C4-2B (cell line): ENCODE measurements at regions not wholly inside any gene's neighbourhood (a gene's known extent, or its start where the extent isn't known, plus 50 kb on each side); places are given as distances from the start of the nearest gene placed in this dataset.

ENCODE experiments used
- ZFX ChIP-seq: fragments of 450-650 bp; IDR thresholded peaks from 2 replicates; pipeline ENCODE4 v1.6.1; 2017
- TF ChIP-seq, protein P1 (sequence below): fragments of 450-650 bp; conservative IDR thresholded peaks from 2 replicates; pipeline ENCODE4 v1.5.1; 2017; ENCODE audit warnings: mild to moderate bottlenecking

GRCh38 chr7:121479466-121479865 lies 83.4 kb upstream of the FAM3C start:
- TF ChIP-seq, protein P1, sequence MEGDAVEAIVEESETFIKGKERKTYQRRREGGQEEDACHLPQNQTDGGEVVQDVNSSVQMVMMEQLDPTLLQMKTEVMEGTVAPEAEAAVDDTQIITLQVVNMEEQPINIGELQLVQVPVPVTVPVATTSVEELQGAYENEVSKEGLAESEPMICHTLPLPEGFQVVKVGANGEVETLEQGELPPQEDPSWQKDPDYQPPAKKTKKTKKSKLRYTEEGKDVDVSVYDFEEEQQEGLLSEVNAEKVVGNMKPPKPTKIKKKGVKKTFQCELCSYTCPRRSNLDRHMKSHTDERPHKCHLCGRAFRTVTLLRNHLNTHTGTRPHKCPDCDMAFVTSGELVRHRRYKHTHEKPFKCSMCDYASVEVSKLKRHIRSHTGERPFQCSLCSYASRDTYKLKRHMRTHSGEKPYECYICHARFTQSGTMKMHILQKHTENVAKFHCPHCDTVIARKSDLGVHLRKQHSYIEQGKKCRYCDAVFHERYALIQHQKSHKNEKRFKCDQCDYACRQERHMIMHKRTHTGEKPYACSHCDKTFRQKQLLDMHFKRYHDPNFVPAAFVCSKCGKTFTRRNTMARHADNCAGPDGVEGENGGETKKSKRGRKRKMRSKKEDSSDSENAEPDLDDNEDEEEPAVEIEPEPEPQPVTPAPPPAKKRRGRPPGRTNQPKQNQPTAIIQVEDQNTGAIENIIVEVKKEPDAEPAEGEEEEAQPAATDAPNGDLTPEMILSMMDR, result no peak
- TF ChIP-seq ZFX, result no peak
